NCI-H1092 (cell line): ENCODE measurements at regions not wholly inside any gene's neighbourhood (a gene's known extent, or its start where the extent isn't known, plus 50 kb on each side); places are given as distances from the start of the nearest gene placed in this dataset.
A peak's percentile ranks its signal among the peaks of the same experiment; 100 is the strongest.

Experiments
- DNase-seq: peaks from one replicate; lab custom pipeline; 2025; lab: John Stamatoyannopoulos, UW

DNA sequence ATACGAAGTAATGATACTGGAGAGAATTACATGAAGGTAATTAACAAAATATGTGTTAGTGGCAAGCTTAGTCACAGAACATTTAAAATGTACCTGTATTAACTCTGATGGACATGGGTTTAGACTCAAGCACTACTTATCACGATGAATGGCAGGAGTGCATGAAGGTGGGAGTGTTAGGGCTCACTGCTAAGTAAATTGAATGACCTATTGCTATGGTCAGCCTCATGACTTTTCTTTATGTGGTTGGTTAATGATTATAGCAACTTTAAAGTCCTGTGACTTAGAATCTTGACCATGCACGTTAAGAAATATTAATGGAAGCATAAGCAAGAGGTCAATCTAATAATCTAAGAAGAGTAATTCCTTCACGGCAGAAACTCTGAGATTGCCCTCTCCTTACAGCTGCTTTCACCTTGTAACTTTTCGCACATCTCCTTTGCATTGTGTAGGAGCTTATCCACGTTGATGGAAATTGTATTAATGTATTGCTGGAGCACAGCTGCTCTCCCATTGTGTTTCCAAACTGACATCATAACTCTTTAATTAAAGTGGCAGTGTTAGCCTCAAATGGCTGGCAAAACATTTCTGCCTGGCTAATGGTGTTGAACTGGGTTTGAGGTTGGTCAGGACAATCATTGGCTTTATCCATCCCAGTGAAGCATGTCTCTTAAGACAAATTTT is 114.5 kb downstream of the RXFP2 start:
- DNase-seq: no peak

DNA sequence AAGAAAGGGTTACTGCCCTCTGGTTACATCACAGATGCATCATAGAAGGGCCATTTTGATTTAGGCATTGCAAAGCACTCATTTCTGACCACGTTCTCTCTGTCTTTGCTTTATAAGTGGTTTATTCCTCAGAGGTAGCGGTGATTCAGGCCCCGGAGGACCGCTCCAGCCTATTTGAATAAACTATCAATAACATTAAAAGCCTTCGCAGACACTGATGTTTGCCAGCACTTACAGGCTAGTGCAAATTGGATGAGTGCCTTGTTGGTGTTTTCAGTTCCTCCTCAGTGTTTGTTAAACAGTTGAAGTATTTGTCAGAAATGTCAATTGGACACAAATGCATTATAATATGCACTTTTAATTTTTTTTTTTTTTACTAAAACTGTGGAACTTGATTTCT is 120.2 kb downstream of the RXFP2 start:
- peak; percentile 19 for DNase-seq

DNA sequence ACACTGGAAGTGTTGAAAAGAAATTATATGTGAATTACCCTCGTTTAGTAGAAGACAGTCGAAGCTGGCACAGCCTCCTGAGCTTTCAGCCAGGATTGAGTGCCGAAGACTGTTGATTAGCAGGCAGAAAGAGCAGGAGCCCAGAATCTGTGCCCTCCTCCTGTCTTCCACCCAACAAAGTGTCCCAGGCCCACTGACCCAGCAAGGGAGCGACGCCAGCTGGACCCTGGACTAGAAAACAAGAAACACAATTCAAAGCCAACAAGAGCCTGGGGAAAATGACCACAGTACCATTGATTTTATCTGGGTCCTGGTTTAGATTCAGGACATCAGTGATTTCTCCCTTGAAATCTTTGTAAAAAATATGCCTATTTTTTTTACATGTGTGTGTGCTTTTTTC is 120.7 kb downstream of the RXFP2 start:
- no peak for DNase-seq

DNA sequence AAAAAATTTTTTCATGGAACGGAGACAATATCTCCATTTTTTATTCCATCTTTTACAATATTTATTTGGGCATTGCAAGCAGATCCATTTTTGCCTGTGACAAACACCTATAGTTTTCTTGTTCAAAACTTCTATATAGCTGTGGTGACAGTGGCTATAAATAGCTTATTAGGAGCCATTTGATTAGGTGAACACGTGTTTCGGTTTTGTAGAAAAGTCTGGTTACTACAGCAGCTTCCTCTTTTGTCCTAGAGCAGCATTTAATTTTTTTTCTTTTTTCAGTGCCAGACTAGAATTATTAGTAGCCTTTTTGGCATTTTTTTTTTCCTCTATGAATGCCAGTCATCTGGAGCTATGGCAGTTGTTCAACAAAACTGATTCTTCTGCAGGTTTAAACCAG is 123.5 kb downstream of the RXFP2 start:
- no peak for DNase-seq

DNA sequence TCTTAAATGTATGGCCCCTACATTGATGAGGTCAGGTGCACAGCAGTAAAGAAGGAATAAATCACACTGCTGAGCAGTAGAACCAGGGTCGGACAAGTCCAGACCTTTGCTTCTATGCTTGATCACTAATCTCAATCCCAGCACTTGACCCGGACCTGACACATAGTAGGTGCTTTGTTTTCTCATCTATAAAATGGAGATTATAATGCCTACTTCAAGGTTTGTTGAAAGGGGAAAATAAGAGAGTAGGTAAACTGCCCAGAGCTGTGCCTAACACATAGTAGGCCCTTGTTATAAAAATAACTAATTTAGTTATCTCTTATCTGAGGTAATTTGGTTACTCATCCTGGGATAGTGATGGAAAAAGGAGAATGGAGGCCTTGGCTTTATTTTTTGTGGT is 125.0 kb downstream of the RXFP2 start:
- DNase-seq: no peak

DNA sequence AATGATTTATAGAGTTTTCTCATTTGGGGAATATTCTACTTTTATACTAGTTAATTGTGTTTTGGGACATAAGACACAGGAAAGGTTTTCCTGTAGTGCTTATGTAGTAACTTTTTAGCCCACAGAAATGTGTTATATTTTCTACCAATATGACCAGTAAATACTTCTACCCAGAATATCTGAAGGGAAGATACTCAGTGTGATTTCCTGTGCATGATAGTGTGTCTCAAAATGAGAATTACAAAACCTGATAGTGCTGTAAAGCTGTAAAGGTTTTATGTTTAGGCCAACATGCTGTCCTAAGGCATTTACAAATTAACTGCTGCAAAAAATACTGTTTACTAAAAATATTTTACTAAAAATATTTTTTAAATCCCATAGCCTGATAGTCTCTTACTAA is 126.8 kb downstream of the RXFP2 start:
- no peak for DNase-seq

DNA sequence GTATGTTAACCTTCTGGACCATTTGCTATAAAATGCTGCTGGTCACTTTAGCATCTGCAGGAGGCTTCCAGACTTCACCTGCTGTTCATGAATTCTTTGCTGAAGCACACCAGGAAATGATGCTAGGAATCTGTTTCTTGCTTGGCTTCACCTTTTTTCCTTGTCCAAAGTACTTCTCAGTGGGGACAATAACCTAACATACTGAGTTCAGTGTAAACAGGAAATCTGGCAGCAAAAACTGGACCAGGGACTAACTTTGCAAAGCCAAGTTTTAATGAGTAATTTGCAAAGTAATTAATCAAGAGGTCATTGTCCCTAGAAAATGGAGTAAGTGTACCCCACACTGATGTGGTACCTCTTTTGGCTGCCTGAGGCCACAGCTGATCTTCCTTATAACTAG is 128.4 kb downstream of the RXFP2 start:
- no peak for DNase-seq

DNA sequence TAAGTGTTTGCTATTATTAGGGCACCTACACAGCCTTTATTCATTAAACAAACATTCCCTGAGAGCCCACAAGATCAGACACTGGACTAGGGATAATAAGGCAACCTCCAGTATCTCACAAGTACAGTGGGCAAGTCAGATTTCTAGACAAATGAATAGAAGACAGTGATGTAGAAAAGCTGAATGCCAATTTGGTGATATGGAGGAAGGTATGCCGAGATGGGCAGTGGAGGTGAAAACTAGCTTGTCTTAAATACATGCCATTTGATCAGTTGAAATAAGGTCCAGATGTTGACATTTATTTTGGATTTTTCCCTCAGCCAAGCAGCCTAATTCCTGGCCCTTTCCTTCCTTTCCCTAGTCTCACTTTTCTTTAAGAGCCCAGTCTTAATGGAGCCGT is 130.3 kb downstream of the RXFP2 start:
- DNase-seq: no peak

DNA sequence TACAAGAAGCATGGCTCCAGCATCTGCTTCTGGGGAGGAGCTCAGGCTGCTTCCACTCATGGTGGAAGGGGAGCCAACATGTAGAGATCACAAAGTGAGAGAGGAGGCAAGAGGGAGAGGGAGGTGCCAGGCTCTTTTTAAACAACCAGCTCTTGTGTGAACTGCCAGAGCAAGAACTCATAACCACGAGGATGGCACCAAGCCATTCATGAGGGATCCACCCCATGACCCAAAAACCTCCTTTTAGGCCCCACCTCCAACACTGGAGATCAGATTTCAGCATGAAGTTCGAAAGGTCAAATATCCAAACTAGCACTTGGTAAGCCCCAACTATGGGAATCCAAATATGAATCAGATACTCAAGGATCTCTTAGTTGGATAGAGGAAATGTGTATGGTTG is 131.2 kb downstream of the RXFP2 start:
- DNase-seq: no peak

DNA sequence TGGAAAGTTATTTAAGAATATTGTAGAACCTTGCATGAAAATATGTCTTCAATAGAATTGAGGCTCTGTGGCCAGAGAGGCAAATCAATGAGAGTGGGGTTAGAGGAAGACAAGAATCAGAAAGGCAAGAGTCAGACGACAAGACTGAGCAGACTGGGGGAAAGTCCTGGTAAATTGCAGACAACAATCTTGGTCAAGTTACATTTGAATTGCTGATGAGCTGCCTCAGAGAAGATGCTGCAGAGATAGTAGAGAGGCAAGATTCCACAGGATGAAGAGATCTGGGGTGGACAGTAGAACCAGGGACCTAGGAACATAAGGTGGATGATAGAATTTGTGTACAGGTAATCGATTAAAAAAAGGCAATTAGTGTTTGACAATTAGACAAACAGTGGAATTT is 133.8 kb downstream of the RXFP2 start:
- DNase-seq: no peak

DNA sequence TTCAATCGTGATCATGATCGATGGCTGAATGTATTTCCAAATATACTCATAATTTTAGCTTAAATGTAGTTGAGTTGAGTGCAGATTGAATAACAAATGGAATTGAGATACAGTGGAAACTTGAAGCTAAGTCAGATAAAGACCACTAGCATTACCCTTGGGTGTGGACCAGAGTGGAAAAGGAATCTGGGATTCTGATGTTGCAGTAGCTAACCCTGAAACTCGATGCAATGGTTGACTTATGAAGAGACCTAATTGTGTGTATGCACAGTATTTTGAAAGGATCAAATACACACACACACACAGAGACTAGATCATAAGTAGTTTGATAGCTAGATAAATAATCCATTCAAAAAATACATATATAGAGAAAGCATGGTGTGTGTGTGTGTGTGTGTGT is 135.8 kb downstream of the RXFP2 start:
- DNase-seq: no peak

DNA sequence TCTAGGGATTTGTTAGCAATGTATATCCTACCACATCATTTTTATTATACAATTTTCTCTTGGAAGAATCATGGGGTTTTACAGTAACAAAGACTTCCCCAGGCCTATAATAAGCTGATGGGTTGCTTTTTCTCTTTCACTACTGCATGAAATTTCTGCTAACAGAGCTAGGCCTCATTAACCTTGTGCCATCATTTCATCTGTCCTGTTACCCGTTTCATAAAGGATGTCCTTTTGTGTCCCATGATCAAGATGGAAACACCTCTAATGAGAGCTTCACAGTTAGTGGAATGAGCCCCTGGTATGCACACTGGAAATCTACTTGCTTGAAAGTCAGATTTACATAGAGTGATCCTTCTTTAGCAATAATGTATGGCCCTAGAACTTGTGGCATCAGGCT is 138.7 kb downstream of the RXFP2 start:
- no peak for DNase-seq

DNA sequence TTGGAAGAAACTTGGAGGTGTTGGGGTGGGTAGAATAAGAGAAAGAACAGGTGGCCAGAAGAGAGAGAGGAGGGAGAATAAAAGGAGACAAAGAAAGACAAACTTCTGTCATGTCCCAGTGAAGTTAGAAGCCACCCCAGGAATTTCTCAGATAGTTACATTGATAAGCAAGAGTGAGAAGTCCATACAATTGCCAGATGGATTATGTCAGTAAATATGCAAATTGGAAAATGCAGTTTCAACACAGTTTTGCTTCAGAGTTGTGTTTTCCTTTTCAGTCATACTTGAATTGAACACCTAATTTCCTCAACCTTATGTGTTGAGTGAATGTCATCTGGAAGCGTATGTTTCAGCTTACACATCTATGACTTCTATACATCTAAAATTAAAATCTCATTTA is 139.2 kb downstream of the RXFP2 start:
- no peak for DNase-seq

DNA sequence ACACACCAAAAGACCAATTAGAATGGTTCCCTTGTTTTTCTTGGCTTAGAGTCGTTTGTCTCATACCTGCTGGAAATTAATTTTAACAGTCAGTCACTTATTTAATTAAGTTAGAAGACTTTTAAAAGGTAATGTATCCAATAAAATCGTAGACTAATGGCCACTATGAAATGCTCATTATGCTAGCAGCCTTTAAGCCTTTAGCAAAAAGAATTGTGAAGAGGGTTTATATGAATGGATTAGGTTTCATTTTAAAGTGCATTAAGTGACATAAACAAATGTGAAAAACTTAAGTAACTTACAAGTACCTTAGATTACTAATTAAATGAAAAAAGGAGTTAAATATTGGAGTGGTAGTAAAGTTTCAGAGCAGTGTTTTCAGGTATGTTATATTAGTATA is 139.6 kb downstream of the RXFP2 start:
- DNase-seq: no peak

DNA sequence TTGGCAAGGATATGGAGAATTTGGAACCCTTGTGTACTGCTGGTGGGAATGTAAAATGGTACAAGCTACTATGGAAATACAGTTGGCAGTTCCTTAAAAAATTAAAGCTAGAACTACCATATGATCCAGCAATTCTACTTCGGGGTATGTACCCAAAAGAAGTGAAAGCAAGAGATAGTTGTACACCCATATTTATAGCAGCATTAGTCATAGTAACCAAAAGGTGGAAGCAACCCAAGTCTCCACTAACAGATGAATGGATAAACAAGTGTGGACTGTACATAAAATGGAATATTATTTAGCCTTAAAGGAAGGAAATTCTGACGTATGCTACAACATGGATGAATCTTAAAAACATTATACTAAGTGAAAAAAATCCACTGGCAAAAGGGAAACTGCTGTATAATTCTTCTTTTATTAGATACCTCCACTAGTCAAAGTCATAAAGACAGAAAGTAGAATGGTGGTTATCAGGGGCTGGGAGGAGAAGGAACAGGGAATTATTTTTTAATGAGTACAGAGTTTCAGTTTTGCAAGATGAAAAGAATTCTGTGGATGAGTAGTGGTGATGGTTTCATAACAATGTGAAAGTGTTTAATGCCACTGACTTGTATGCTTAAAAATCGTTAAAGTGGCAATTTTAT is 141.6 kb downstream of the RXFP2 start:
- DNase-seq: no peak

DNA sequence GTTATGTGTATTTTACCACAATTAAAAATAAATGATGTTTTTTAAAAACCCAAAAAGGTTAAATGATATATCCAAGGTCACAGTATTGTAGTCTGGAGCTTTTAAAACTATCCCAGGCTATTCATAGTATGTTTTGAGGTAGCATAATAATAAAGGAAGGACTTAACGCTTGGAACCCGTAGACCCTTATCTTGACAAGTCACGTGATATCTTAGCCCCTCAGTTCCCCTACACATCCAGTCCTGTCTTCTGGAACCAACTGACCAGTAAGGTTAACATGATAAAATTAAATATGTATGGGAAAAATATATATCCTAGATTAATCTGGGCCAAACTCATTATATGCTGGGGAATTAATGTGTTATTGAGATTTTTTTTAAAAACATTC is 142.2 kb downstream of the RXFP2 start:
- no peak for DNase-seq

DNA sequence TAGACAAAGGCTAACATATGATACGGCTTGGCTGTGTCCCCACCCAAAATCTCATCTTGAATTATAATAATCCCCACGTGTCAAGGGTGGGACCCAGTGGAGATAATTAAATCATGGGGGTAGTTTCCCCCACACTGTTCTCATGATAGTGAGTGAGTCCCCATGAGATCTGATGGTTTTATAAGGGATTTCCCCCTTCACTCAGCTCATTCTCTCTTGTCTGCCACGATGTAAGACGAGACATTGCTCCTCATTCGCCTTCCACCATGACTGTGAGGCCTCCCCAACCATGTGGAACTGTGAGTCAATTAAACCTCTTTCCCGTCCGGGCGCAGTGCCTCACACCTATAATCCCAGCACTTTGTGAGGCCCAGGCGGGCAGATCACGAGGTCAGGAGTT is 143.5 kb downstream of the RXFP2 start:
- DNase-seq: no peak

DNA sequence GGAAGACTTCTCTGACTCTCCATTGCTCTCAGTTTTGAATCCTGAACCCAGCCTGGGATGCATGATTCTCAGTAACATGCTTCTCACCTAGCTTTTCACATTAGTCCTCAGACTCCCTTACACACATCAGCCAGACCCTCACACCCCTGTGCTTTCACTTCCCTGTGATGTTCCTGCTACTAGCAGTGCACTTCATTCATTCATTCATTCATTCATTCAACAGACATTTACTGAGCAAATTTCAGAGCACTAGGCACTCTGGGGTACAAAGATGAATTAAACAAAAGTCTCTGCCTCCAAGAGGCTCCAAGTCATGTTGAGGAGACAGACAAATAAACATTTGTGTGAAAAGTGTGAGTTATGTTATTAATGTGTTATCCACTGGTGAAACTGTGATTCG is 145.2 kb downstream of the RXFP2 start:
- DNase-seq: no peak

DNA sequence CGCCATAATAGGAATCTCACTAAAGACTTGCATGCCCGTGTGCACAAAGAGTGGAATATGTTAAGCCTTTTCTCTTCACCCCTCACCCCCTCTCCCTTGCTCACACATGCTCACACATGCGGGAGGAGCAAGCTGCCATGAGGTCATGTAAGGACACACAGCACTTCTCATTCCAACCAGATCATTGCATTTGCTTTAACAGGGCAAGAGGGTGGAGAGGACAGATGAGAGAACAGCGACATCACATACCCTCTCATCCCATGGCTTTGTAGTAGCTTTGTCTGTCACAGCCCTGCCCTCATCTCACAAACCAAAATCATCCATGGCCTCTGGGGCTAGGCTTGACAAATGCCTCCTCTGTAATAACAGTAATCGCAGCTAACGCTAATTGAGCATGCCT is 145.6 kb upstream of the FRY start:
- no peak for DNase-seq

DNA sequence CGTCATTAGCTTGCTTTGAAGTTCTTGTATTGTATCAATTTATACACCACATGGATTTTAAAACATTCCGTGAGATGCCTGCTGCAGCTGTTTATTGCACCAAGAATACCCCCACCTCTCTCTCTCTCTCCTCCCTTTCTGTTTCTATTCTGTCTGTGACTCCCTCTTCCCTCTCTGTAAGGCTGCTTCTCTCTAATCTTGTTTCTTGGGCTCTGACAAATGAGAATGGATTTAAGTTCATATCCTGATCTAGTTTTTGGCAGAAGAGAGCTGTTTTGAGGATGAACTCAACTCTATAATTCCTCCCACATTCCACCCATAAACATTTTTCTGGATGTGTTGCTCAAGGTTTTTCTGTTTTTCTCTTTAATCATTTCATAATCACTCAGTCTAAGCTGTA is 144.3 kb upstream of the FRY start:
- DNase-seq: no peak

DNA sequence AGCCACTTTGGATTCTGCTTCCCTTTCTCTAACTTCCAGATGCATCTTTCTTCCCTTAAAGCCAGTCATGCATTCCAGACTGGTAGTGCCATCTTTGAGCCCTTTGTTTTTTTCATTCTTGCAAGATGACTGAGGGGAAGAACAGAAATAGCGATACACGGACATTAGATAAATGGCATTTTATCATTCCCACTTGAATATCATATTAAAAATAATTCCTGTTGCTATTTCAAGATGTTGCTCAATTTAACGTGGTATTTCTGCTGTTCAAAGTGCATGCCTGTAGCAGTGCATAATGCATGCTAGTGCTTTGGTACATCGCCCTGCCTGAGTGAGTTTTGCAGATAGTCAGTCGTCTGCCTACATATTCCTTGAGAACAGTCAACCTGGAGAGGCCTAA is 140.6 kb upstream of the FRY start:
- no peak for DNase-seq

DNA sequence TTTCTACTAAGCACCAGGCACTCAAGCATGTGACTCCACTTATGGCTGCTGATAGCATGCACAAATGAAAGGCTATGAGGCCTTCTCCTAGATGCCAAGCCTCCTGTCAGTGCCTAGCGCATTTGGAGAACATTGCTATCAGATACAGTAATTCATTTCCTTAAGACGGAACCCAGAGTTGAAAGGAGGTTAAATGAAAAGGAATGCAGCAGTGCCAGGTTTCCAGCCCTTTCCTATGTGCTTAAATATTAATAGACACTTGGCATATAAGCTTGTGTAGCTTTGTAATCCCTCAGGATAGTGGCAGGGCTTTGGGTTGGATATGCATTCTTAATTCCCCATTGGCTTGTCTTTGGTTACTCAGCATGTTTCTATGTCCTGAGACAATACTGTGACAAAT is 140.1 kb upstream of the FRY start:
- DNase-seq: no peak

DNA sequence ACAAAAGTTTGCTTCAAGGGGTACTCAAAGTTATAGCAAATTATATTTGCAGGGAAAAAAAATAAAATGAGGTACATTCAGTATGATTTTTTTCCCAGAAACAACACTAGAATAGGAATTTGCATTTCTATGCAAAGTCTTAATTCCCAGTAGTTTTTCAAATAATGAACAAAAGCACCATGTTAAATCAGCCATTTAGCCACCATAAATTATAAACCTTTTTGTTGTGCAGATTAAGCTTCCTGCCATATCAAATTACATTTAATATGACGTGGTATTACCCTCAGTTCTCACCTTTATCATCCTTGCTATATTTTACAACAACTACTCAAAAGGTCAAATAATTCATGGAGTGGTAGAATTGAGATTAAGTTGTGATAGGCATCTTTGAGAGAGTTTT is 136.6 kb upstream of the FRY start:
- DNase-seq: no peak

DNA sequence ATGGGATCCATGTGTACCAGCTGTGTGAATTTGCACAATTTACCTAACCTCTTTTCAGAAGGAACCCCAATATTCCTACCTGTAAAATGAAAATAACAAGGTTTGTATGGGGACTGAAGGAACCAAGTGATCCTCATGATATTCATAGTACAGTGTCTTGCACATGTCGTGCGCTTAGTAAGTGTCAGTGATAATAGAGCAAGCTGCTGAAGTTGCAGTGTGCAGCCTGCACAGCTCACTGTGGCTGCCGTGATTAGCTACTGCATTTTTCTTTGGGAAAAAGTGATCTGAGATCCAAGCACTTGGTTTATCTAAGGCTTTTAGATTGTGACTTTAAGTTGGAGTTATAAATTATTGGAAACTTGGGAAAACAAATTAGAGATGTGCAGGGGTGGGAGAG is 135.9 kb upstream of the FRY start:
- DNase-seq: no peak
